ENCODE measurements at regions not wholly inside any gene's neighbourhood (a gene's known extent, or its start where the extent isn't known, plus 50 kb on each side); places are given as distances from the start of the nearest gene placed in this dataset.

DNA sequence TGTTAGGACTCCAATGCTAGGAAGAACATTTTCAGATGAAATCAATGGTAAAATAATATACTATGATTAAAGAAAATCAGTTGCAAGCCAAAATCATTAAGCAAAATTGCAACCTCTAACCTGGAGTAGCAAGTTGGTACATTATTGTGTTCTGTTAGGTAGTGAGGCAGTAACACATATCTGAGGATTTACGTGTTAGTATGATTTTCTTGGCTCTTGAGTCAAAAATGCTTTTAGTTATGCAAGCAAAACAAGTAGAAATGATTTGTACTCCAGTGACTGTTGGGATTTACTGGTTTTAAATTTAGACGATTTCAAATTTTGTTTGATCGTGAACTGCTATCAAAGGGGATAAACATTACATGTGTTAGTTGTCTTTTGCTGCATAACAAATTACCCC lies 293.0 kb upstream of the BTBD3 start:
- TF ChIP-seq, protein P1, sequence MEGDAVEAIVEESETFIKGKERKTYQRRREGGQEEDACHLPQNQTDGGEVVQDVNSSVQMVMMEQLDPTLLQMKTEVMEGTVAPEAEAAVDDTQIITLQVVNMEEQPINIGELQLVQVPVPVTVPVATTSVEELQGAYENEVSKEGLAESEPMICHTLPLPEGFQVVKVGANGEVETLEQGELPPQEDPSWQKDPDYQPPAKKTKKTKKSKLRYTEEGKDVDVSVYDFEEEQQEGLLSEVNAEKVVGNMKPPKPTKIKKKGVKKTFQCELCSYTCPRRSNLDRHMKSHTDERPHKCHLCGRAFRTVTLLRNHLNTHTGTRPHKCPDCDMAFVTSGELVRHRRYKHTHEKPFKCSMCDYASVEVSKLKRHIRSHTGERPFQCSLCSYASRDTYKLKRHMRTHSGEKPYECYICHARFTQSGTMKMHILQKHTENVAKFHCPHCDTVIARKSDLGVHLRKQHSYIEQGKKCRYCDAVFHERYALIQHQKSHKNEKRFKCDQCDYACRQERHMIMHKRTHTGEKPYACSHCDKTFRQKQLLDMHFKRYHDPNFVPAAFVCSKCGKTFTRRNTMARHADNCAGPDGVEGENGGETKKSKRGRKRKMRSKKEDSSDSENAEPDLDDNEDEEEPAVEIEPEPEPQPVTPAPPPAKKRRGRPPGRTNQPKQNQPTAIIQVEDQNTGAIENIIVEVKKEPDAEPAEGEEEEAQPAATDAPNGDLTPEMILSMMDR (IDR thresholded peaks at IDR 0.05): no peak
- ATAC-seq (ENCODE audit: low FRiP score): peak; percentile 64
- no peak for DNase-seq (ENCODE audit: low spot score)

DNA sequence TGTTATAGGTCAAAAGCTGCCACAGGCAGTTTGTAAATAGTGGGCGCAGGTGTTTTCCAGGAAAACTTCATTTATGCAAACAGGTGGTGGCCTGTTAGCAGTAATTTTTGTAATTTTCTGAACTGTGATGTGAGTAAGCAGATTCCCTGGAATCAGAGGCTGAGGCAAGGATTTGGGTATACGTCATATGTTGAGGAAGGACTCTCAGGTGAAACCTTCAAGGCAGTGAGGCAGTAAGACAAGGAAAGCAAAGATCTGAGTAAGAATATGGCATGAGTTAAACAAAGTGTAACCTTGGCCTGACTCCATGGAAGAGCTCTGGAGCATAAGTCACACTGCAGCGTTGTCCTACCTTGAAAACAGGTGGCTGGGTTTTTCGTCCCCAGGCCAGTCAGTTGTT lies 291.1 kb upstream of the BTBD3 start:
- ATAC-seq (ENCODE audit: low FRiP score) (no peak), DNase-seq (ENCODE audit: low spot score) (no peak)
- TF ChIP-seq, protein P1 (IDR thresholded peaks at IDR 0.05): no peak

DNA sequence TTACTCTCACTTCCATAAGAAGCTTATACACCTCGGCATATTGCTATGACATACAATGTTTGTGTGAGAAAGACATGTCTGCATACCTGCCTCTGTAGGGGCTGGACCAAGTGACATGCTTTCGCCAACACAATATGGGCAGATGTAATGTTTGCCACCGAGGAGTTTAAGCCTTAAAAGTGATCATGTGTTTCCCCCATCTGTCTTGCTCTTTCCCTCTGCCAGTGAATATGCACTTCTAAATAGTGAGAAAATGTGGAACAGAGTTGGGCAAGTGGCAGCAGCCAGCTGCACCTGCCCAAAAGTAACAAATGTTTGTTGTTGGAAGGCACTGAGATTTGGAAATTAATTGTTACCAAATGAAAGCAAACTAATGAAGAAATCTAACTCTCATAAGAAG lies 274.8 kb upstream of the BTBD3 start:
- ATAC-seq (ENCODE audit: low FRiP score) (no peak), DNase-seq (ENCODE audit: low spot score) (no peak)
- TF ChIP-seq, protein P1 (IDR thresholded peaks at IDR 0.05): no peak

DNA sequence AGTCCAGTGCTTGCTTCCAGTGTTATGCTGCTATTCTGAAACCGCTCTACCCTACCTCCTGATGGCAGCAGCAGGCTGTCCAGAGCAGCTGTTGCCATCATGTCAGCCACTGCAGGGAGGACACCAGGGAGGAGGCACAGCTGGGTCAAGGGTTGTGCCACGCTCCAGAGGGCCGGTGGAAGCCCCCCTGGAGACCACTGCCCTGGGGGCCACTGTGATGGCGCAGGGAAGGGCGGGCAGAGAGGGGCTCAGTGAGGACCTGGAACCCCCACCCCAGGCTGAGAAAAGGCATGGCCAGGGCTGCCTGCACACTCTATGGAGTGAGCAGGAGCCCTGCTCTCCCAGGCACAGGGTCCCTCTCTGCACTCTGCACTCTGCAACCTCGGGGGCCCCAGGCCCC lies 271.3 kb upstream of the BTBD3 start:
- TF ChIP-seq, protein P1 (IDR thresholded peaks at IDR 0.05): no peak
- ATAC-seq (ENCODE audit: low FRiP score) (no peak), DNase-seq (ENCODE audit: low spot score) (no peak)

DNA sequence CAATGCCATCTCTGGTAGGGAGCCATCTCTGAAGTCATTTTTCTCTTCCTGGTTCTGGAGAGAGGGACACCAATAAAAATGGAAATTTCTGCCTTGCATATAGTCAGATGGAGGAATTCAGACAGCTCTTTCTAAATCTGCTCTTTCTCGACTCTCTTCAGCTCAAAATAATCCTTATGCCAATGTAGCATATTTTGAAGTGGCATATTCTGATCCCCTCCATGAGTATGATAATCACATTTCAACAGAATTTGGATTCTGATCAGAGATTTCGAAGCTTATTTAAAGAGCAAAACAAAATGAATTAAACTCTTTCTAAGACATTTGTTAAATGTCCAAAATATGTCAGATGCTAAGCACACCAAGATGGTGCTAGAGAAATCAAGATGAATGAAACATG lies 267.1 kb upstream of the BTBD3 start:
- no peak for DNase-seq (ENCODE audit: low spot score)
- no peak for ATAC-seq (ENCODE audit: low FRiP score)
- TF ChIP-seq, protein P1 (IDR thresholded peaks at IDR 0.05): no peak

DNA sequence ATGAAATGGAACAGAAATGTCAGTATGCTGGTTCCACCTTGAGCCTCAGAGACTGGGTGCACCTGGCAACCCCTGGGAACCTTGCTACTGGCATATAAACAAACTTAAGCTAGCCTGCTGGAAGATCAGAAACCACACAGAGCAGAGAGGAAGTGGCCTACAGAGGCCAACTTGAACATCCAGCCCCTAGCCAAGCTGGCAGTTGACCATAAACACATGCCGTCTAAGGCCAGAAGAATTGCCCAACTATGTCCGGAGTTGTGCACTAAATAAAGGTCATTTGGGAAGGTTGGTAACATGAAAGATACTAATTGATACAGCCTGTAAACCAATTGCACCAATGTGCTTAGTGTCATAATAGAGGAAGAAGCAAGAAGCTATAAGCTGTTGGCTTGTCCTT lies 266.6 kb upstream of the BTBD3 start:
- ATAC-seq (ENCODE audit: low FRiP score): no peak

DNA sequence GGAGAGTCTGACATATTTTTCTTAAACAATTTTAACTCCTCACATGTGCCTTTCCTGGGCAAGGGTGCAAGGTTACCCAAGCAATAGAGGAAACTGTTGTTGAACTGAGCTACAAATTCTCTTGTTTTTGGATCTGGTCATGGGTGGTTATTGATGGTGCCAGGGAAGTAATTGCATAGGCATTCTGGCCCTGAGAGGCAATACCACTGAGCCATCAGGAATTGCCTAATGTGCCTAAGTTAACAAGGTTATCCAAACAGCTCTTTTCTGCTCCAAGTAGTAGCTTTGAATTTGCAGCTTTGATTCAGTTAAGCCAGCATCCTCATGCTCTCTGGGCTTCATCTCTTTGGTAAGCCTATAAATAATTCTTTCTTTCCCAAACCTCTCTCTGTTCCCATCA lies 266.0 kb upstream of the BTBD3 start:
- TF ChIP-seq, protein P1 (IDR thresholded peaks at IDR 0.05): no peak
- no peak for ATAC-seq (ENCODE audit: low FRiP score)
- DNase-seq (ENCODE audit: low spot score): no peak

More for the DNA sequence above, 266.6 kb upstream of the BTBD3 start:
- DNase-seq (ENCODE audit: low spot score): no peak
- TF ChIP-seq, protein P1 (IDR thresholded peaks at IDR 0.05): no peak

Measured in omental fat pad (tissue), 3 donors.